NT2/D1 (cell line): ENCODE measurements at regions not wholly inside any gene's neighbourhood (a gene's known extent, or its start where the extent isn't known, plus 50 kb on each side); places are given as distances from the start of the nearest gene placed in this dataset.

Experiments used
- SUZ12 ChIP-seq: IDR thresholded peaks from 2 replicates; pipeline ENCODE4 v1.6.1; 2011; ENCODE audit not compliant: insufficient read length, insufficient read depth; ENCODE audit errors: extremely low read depth
- YY1 ChIP-seq: IDR thresholded peaks from 2 replicates; pipeline ENCODE4 v1.6.1; 2011; ENCODE audit not compliant: insufficient read length, insufficient read depth

- TF ChIP-seq YY1 (no peak), SUZ12 (no peak)
Measured at GRCh38 chr7:68434857-68435256, 1163.4 kb upstream of the AUTS2 start.
